Natural killer cell (primary cell): ENCODE measurements at regions not wholly inside any gene's neighbourhood (a gene's known extent, or its start where the extent isn't known, plus 50 kb on each side); places are given as distances from the start of the nearest gene placed in this dataset.
"Not testable (repeated sequence)": the region's sequence is repeated elsewhere in the genome, so short reads cannot be mapped to it uniquely, and the experiment has no call there.

Source experiments
- ATAC-seq, 3 donors: fragments of 150-1000 bp in 2 of 3; fragments of 200-7000 bp in 1 of 3; cut with Tn5 transposase; 1 replicate in 1 of 3; 2 replicates in 2 of 3; pipeline ENCODE4 v1.10.0; 2021; ENCODE audit warnings: mild to moderate bottlenecking in 2 of 3, moderate library complexity in 2 of 3
- DNase-seq, 2 donors: peaks; one replicate each; pipeline versions ENCODE4 v3.0.0 to v3.0.0-alpha.2; 2013 to 2021; ENCODE audit warnings: mixed read lengths in 1 of 2
- H3K27ac ChIP-seq: one replicate; pipeline ENCODE4 v1.5.1; 2013; ENCODE audit warnings: mild to moderate bottlenecking, low read length
- H3K27me3 ChIP-seq: one replicate; pipeline ENCODE4 v1.6.1; 2013; ENCODE audit warnings: low read length; ENCODE audit not compliant: control insufficient read depth, insufficient read depth
- H3K36me3 ChIP-seq: one replicate; pipeline ENCODE4 v1.6.1; 2013; ENCODE audit warnings: low read length; ENCODE audit not compliant: control insufficient read depth, insufficient read depth
- H3K4me1 ChIP-seq: one replicate; pipeline ENCODE4 v1.6.1; 2013; ENCODE audit warnings: low read length; ENCODE audit not compliant: control insufficient read depth, insufficient read depth
- H3K4me3 ChIP-seq: one replicate; pipeline ENCODE4 v1.5.1; 2013; ENCODE audit warnings: low read length
- H3K9me3 ChIP-seq: one replicate; pipeline ENCODE4 v1.6.1; 2013; ENCODE audit warnings: low read length; ENCODE audit not compliant: control insufficient read depth, insufficient read depth
- H3K27ac Mint-ChIP-seq, 2 donors: one replicate each; pipeline ENCODE4 v1.8.0; 2022; ENCODE audit warnings: mild to moderate bottlenecking in 2 of 2, mixed read lengths in 2 of 2, moderate library complexity in 1 of 2
- H3K27me3 Mint-ChIP-seq, 2 donors: one replicate each; pipeline ENCODE4 v1.8.0; 2022; ENCODE audit warnings: low read depth in 2 of 2, mixed read lengths in 2 of 2
- H3K36me3 Mint-ChIP-seq: one replicate; pipeline ENCODE4 v1.8.0; 2022; ENCODE audit warnings: mixed read lengths
- H3K4me1 Mint-ChIP-seq, 2 donors: one replicate each; pipeline ENCODE4 v1.8.0; 2022; ENCODE audit warnings: mixed read lengths in 2 of 2
- H3K4me3 Mint-ChIP-seq: one replicate; pipeline ENCODE4 v1.8.0; 2022; ENCODE audit warnings: mild to moderate bottlenecking, moderate library complexity, mixed read lengths
- H3K9me3 Mint-ChIP-seq, 2 donors: one replicate each; pipeline ENCODE4 v1.8.0; 2022; ENCODE audit warnings: mixed read lengths in 2 of 2
- CTCF ChIP-seq: fragments of 200-600 bp; IDR thresholded peaks from one replicate; pipeline ENCODE4 v1.8.0; 2022; ENCODE audit warnings: antibody characterized with exemption
- WGBS: methylation state at CpG from one replicate; pipeline ENCODE4 v1.1.7; 2013; ENCODE audit warnings: missing lambda C conversion rate; ENCODE audit not compliant: insufficient coverage; 5-methylcytosine and 5-hydroxymethylcytosine counted together
- intact Hi-C: fragments of 100-400 bp; cut with micrococcal nuclease; formaldehyde crosslinking; loops from one replicate; pipeline ENCODE4 v1.14.2; 2022

GRCh38 chr12:41645624-41646023 is 457.5 kb downstream of the PDZRN4 start:
- Histone ChIP-seq H3K9me3 (no peaks in the 10 kb centered on the region), H3K36me3 (no peaks in the 10 kb centered on the region), H3K27me3 (no peaks in the 10 kb centered on the region), H3K4me3 (no peak overlapping the region), H3K27ac (no peak overlapping the region), H3K4me1 (no peaks in the 10 kb centered on the region)
- H3K27me3 Mint-ChIP-seq, result no peaks in the 10 kb centered on the region
- intact Hi-C loops, result no loop called here
- no peak overlapping the region for H3K27ac Mint-ChIP-seq
- no peak for ATAC-seq
- no peaks in the 10 kb centered on the region for H3K4me1 Mint-ChIP-seq
- H3K9me3 Mint-ChIP-seq, result peaks cover 2 to 9% of the 10 kb centered on the region in 2 donors
- H3K4me3 Mint-ChIP-seq, result no peak overlapping the region
- no peaks in the 10 kb centered on the region for H3K36me3 Mint-ChIP-seq
- DNase-seq, result no peak
- WGBS, result 78% methylated on average over 1 of the region's 1 CpG
- no peak for TF ChIP-seq CTCF

- H3K27ac Mint-ChIP-seq, H3K9me3 Mint-ChIP-seq, H3K4me3 Mint-ChIP-seq, H3K27ac ChIP-seq, intact Hi-C loops, H3K36me3 ChIP-seq, H3K27me3 ChIP-seq, H3K9me3 ChIP-seq, H3K27me3 Mint-ChIP-seq, H3K4me3 ChIP-seq, DNase-seq, ATAC-seq, H3K36me3 Mint-ChIP-seq, H3K4me1 Mint-ChIP-seq, H3K4me1 ChIP-seq: not testable (repeated sequence)
- 85% methylated on average over 11 of the region's 11 CpGs for WGBS
Measured at GRCh38 chr12:41642808-41643207, 454.7 kb downstream of the PDZRN4 start.

GRCh38 chr12:41636653-41637052 is 448.5 kb downstream of the PDZRN4 start:
- no peaks in the 10 kb centered on the region for H3K27me3 Mint-ChIP-seq
- H3K36me3 ChIP-seq, result no peaks in the 10 kb centered on the region
- no peaks in the 10 kb centered on the region for H3K4me1 ChIP-seq
- no peak overlapping the region for H3K4me3 Mint-ChIP-seq
- no peak overlapping the region for H3K27ac Mint-ChIP-seq
- intact Hi-C loops, result no loop called here
- no peaks in the 10 kb centered on the region for H3K27me3 ChIP-seq
- no peak for TF ChIP-seq CTCF
- DNase-seq (no peak), ATAC-seq (no peak)
- no peak overlapping the region for H3K4me3 ChIP-seq
- H3K4me1 Mint-ChIP-seq, result no peaks in the 10 kb centered on the region
- H3K9me3 Mint-ChIP-seq, result peaks cover 0 to 7% of the 10 kb centered on the region in 2 donors
- peaks cover 4% of the 10 kb centered on the region for H3K36me3 Mint-ChIP-seq
- 90% methylated on average over 4 of the region's 4 CpGs for WGBS
- no peaks in the 10 kb centered on the region for H3K9me3 ChIP-seq
- no peak overlapping the region for H3K27ac ChIP-seq

- Histone ChIP-seq H3K27me3 (no peaks in the 10 kb centered on the region), H3K4me1 (no peaks in the 10 kb centered on the region), H3K36me3 (no peaks in the 10 kb centered on the region), H3K9me3 (no peaks in the 10 kb centered on the region), H3K27ac (no peak overlapping the region), H3K4me3 (no peak overlapping the region)
- Mint-ChIP-seq H3K27me3 (no peaks in the 10 kb centered on the region), H3K4me1 (no peaks in the 10 kb centered on the region), H3K4me3 (no peak overlapping the region), H3K36me3 (peaks cover 4% of the 10 kb centered on the region), H3K9me3 (peaks cover 0 to 9% of the 10 kb centered on the region in 2 donors), H3K27ac (no peak overlapping the region)
- no peak for TF ChIP-seq CTCF
- DNase-seq (no peak), ATAC-seq (no peak)
- intact Hi-C loops, result no loop called here
- 96% methylated on average over 5 of the region's 5 CpGs for WGBS
Measured at GRCh38 chr12:41635626-41636364, 447.7 kb downstream of the PDZRN4 start.
